Spleen (tissue), 11 donors: ENCODE measurements at regions not wholly inside any gene's neighbourhood (a gene's known extent, or its start where the extent isn't known, plus 50 kb on each side); places are given as distances from the start of the nearest gene placed in this dataset.

ENCODE experiments used
- DNase-seq: peaks from one replicate; pipeline ENCODE4 v3.0.0-alpha.2; 2020
- H3K27ac ChIP-seq, 8 donors: fragments of 200-600 bp; sonication (generic) in 7 of 8; 1 replicate in 4 of 8; 2 replicates in 4 of 8; pipeline versions ENCODE4 v1.5.0 to v1.8.0; 2016 to 2021; ENCODE audit warnings: inconsistent platforms in 4 of 8, mild to moderate bottlenecking in 4 of 8, moderate library complexity in 1 of 8
- H3K27me3 ChIP-seq, 7 donors: fragments of 200-600 bp; sonication (generic) in 6 of 7; replicated peaks in 1 of 7; 1 replicate in 4 of 7; 2 replicates in 3 of 7; pipeline versions ENCODE4 v1.5.0 to v1.8.0; 2016 to 2021; ENCODE audit warnings: inconsistent platforms in 3 of 7, mild to moderate bottlenecking in 1 of 7
- H3K36me3 ChIP-seq, 6 donors: fragments of 200-600 bp; sonication (generic) in 5 of 6; 1 replicate in 4 of 6; 2 replicates in 2 of 6; pipeline versions ENCODE4 v1.5.0 to v1.8.0; 2016 to 2021; ENCODE audit warnings: inconsistent platforms in 2 of 6
- H3K4me1 ChIP-seq, 6 donors: fragments of 200-600 bp; sonication (generic) in 5 of 6; 1 replicate in 3 of 6; 2 replicates in 3 of 6; pipeline versions ENCODE4 v1.5.0 to v1.8.0; 2016 to 2021; ENCODE audit warnings: inconsistent platforms in 3 of 6
- H3K4me3 ChIP-seq, 8 donors: fragments of 200-600 bp; sonication (generic) in 7 of 8; 1 replicate in 4 of 8; 2 replicates in 4 of 8; pipeline versions ENCODE4 v1.5.0 to v1.8.0; 2016 to 2021; ENCODE audit warnings: inconsistent platforms in 4 of 8, mild to moderate bottlenecking in 4 of 8, moderate library complexity in 2 of 8
- H3K9me3 ChIP-seq, 8 donors: fragments of 200-600 bp; sonication (generic) in 7 of 8; 1 replicate in 4 of 8; 2 replicates in 4 of 8; pipeline versions ENCODE4 v1.5.0 to v1.8.0; 2016 to 2021; ENCODE audit warnings: inconsistent platforms in 4 of 8
- POLR2A ChIP-seq, 3 donors: fragments of 450-650 bp; IDR thresholded peaks; one replicate each; pipeline ENCODE4 v1.5.1; 2017; ENCODE audit warnings: antibody characterized with exemption in 3 of 3, mild to moderate bottlenecking in 1 of 3
- POLR2AphosphoS5 ChIP-seq, 3 donors: sonication (generic); formaldehyde crosslinking; IDR thresholded peaks; one replicate each; pipeline ENCODE4 v1.5.1; 2017; ENCODE audit warnings: antibody characterized with exemption in 3 of 3
- WGBS, 5 donors: extraction: QIAGEN DNeasy Blood & Tissue Kit in 3 of 5; methylation state at CpG; one replicate each; pipeline versions ENCODE4 v1.1.5 to v1.1.7; 2013 to 2018; 5-methylcytosine and 5-hydroxymethylcytosine counted together
- intact Hi-C: fragments of 100-400 bp; cut with DNase I; formaldehyde crosslinking; loops from one replicate; pipeline ENCODE4 v1.15.0; 2023; ENCODE audit warnings: low total_unique reads
- TF ChIP-seq, protein P1 (sequence below), 11 experiments: fragments of 200-600 bp in 7 of 11; fragments of 450-650 bp in 4 of 11; sonication (generic) in 4 of 11; IDR thresholded peaks in 8 of 11; conservative IDR thresholded peaks in 3 of 11; 1 replicate in 7 of 11; 2 replicates in 4 of 11; pipeline versions ENCODE4 v1.4.0 to v1.8.0; 2016 to 2021; ENCODE audit warnings: antibody characterized with exemption in 11 of 11, inconsistent platforms in 4 of 11, mild to moderate bottlenecking in 1 of 11
- donor health status: healthy with polysubstance abuse.
- donor health status: DM: no; HTN: no; CAD: no; lungs with moderate emphysema.
- donor health status: DM: no; HTN: no; CAD: no.
- donor health status: Bipolar disorder and iron deficiency.
- donor health status: healthy.
- donor health status: DM: no; HTN: no; CAD: no.
- donor health status: DM: yes; HTN: yes; CAD: no.

DNA sequence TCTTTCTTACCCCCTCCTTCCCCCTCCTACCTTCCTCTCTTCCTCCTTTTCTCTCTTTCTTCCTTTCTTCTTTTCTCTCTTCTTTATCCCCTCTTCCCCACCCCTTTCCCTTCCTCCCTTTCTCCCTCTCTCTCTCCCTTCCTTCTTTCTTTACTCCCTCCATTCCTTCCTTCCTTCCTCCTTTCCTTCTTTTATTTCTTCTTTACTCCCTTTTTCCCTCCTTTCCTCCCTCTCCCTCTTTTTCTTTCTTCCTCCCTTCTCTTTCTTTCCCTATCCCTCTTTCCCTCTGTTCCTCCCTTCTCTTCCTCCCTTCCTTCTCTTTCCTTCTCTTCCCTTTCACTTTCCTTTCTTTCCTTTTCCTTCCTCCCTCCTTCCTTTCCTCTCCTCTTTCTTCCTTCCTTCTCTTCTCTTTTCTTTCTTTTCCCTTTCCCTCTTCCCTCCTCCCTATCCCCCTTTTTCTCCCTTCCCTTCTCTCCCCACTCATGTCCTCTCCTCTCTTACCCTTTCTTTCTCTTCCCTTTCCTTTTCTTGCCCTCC lies 302.3 kb upstream of the TBX3 start:
- H3K27ac ChIP-seq, result no peak overlapping the region
- intact Hi-C loops, result no loop called here
- no peak overlapping the region for H3K4me3 ChIP-seq
- H3K27me3 ChIP-seq, result no peaks in the 10 kb centered on the region
- peaks cover 0 to 22% (median 0%) of the 10 kb centered on the region in 8 donors for H3K9me3 ChIP-seq
- no peak for DNase-seq
- no peaks in the 10 kb centered on the region for H3K36me3 ChIP-seq
- TF ChIP-seq POLR2A (IDR thresholded peaks at IDR 0.05) (no peak), POLR2AphosphoS5 (IDR thresholded peaks at IDR 0.05) (no peak)
- TF ChIP-seq, protein P1, sequence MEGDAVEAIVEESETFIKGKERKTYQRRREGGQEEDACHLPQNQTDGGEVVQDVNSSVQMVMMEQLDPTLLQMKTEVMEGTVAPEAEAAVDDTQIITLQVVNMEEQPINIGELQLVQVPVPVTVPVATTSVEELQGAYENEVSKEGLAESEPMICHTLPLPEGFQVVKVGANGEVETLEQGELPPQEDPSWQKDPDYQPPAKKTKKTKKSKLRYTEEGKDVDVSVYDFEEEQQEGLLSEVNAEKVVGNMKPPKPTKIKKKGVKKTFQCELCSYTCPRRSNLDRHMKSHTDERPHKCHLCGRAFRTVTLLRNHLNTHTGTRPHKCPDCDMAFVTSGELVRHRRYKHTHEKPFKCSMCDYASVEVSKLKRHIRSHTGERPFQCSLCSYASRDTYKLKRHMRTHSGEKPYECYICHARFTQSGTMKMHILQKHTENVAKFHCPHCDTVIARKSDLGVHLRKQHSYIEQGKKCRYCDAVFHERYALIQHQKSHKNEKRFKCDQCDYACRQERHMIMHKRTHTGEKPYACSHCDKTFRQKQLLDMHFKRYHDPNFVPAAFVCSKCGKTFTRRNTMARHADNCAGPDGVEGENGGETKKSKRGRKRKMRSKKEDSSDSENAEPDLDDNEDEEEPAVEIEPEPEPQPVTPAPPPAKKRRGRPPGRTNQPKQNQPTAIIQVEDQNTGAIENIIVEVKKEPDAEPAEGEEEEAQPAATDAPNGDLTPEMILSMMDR (IDR thresholded peaks at IDR 0.05 in 8 of 11, conservative IDR thresholded peaks at IDR 0.05 in 3 of 11), result no peak
- H3K4me1 ChIP-seq, result no peaks in the 10 kb centered on the region

DNA sequence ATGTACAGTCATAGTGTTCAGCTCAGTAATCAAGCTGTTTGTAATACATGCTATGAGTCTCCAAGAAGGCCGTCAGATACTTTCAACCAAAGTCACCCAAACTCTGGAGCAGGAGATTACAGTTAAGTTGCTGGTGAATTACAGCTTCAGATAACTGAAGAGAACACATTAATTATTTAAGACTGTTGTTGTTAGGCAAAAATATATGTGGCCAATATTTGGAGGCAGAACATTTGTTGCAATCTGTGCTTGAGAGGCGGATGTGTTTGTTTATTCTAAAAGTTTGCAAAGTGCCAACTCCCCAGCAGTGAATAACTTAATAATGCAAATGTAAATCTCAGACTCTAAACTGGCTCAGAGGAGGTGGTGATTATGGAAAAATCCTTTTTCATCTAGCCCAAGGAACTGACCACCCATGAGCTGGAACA lies 300.7 kb upstream of the TBX3 start:
- intact Hi-C loops, result no loop called here
- Histone ChIP-seq H3K36me3 (no peaks in the 10 kb centered on the region), H3K9me3 (peaks cover 0 to 28% (median 0%) of the 10 kb centered on the region in 8 donors), H3K4me1 (no peaks in the 10 kb centered on the region), H3K4me3 (no peak overlapping the region), H3K27me3 (no peaks in the 10 kb centered on the region), H3K27ac (no peak overlapping the region)
- WGBS, 5 donors, result 84 to 93% (median 91%) methylated on average over 2 of the region's 2 CpGs
- TF ChIP-seq, protein P1 (IDR thresholded peaks at IDR 0.05 in 8 of 11, conservative IDR thresholded peaks at IDR 0.05 in 3 of 11), result no peak
- no peak for TF ChIP-seq POLR2A (IDR thresholded peaks at IDR 0.05)
- TF ChIP-seq POLR2AphosphoS5 (IDR thresholded peaks at IDR 0.05), result no peak
- DNase-seq, result no peak

DNA sequence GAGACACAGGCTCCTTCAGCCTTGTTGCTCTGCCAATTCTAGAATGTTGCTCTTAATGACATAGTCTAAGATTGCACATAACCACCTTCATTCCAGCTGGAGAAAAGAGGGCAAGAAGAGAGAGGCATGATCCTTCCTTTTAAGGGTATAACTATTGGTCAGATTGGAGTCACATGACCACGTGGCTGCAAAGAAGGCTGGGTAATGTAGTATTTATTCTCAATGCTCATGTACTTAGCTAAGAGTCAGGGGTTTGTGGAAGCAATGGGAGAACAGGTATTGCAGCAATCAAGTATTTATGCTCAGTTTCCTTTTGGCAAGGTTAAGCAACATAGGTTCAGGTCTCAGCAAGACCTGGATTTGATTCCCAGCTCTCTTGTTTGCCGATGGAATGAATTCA lies 298.8 kb upstream of the TBX3 start:
- peaks cover 0 to 28% (median 0%) of the 10 kb centered on the region in 8 donors for H3K9me3 ChIP-seq
- WGBS, 5 donors, result 48 to 64% (median 52%) methylated on average over 2 of the region's 2 CpGs
- TF ChIP-seq, protein P1 (IDR thresholded peaks at IDR 0.05 in 8 of 11, conservative IDR thresholded peaks at IDR 0.05 in 3 of 11), result no peak
- no peak for TF ChIP-seq POLR2AphosphoS5 (IDR thresholded peaks at IDR 0.05)
- TF ChIP-seq POLR2A (IDR thresholded peaks at IDR 0.05), result no peak
- no peak for DNase-seq
- intact Hi-C loops, result no loop called here
- H3K4me1 ChIP-seq, result no peaks in the 10 kb centered on the region
- H3K36me3 ChIP-seq, result no peaks in the 10 kb centered on the region
- H3K27me3 ChIP-seq, result no peaks in the 10 kb centered on the region
- no peak overlapping the region for H3K27ac ChIP-seq
- H3K4me3 ChIP-seq, result no peak overlapping the region

DNA sequence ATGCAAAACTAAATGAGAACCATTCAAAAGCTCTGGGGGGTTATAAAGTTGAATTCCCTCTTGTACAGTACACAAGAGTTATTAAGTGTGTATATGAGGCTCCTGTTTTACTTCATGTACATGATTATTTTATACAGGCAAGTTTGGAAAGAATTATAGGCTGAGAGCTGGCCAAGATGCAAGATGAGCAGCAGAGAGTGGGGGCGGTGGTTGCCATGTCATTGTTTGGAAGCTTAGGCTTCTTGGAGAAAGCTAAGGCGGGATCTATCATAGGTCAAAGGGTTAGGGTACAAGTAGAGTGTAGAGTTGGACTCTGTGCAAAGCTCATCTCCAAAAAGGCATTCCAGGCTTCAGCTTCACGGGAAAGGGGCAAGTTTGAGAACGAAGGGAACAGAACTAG lies 297.1 kb upstream of the TBX3 start:
- H3K27ac ChIP-seq, result no peak overlapping the region
- TF ChIP-seq, protein P1 (IDR thresholded peaks at IDR 0.05 in 8 of 11, conservative IDR thresholded peaks at IDR 0.05 in 3 of 11), result no peak
- no peak for TF ChIP-seq POLR2AphosphoS5 (IDR thresholded peaks at IDR 0.05)
- TF ChIP-seq POLR2A (IDR thresholded peaks at IDR 0.05), result no peak
- no peaks in the 10 kb centered on the region for H3K4me1 ChIP-seq
- no peak overlapping the region for H3K4me3 ChIP-seq
- peaks cover 0 to 27% (median 0%) of the 10 kb centered on the region in 8 donors for H3K9me3 ChIP-seq
- intact Hi-C loops, result no loop called here
- DNase-seq, result no peak
- no peaks in the 10 kb centered on the region for H3K36me3 ChIP-seq
- no peaks in the 10 kb centered on the region for H3K27me3 ChIP-seq
- WGBS, 5 donors, result 68 to 83% (median 80%) methylated on average over 4 of the region's 4 CpGs
